SH-SY5Y (cell line): ENCODE measurements at regions not wholly inside any gene's neighbourhood (a gene's known extent, or its start where the extent isn't known, plus 50 kb on each side); places are given as distances from the start of the nearest gene placed in this dataset.

Source experiments
- GATA2 ChIP-seq: IDR thresholded peaks from 2 replicates; pipeline ENCODE4 v1.6.1; 2011; ENCODE audit warnings: mild to moderate bottlenecking, low read depth, low read length
- GATA3 ChIP-seq: IDR thresholded peaks from 2 replicates; pipeline ENCODE4 v1.6.1; 2011; ENCODE audit warnings: low read depth, mild to moderate bottlenecking, low read length, moderate library complexity

GRCh38 chr12:40559865-40560264, 132.4 kb upstream of the CNTN1 start:
- TF ChIP-seq GATA2 (no peak), GATA3 (no peak)
